MCF 10A (cell line): ENCODE measurements at regions not wholly inside any gene's neighbourhood (a gene's known extent, or its start where the extent isn't known, plus 50 kb on each side); places are given as distances from the start of the nearest gene placed in this dataset.

ENCODE experiments used
- BruUV-seq: library from RNA; stranded (reverse); fragments of 400-500 nt; replicated peaks from 2 replicates; lab custom pipeline; 2021; lab: Mats Ljungman, UMichigan
- CTCF ChIA-PET: fragments of 300-600 bp; sonication (Branson Sonifier 250); formaldehyde crosslinking; extraction: SDS; loops from one replicate; lab custom pipeline; 2021; ENCODE audit warnings: antibody characterized with exemption, inconsistent platforms; lab: Yijun Ruan, JAX
- POLR2A ChIA-PET: fragments of 300-600, 350-650 bp; sonication (Branson Sonifier 250); formaldehyde crosslinking; extraction: SDS; loops from one replicate; lab custom pipeline; 2020; ENCODE audit warnings: antibody characterized with exemption, inconsistent platforms; lab: Yijun Ruan, JAX
- DNase-seq: peaks from one replicate; pipeline ENCODE4 v3.0.0-alpha.2; 2018; ENCODE audit not compliant: unreplicated experiment
- H3K27ac Mint-ChIP-seq: one replicate; pipeline ENCODE4 v1.8.0; 2022; ENCODE audit warnings: mild to moderate bottlenecking, low read depth, mixed read lengths; ENCODE audit not compliant: unreplicated experiment
- H3K27me3 Mint-ChIP-seq: one replicate; pipeline ENCODE4 v1.8.0; 2022; ENCODE audit warnings: mixed read lengths; ENCODE audit not compliant: insufficient read depth, unreplicated experiment
- H3K36me3 Mint-ChIP-seq: one replicate; pipeline ENCODE4 v1.8.0; 2022; ENCODE audit warnings: mild to moderate bottlenecking, moderate library complexity, mixed read lengths; ENCODE audit not compliant: insufficient read depth, unreplicated experiment
- H3K4me1 Mint-ChIP-seq: one replicate; pipeline ENCODE4 v1.8.0; 2022; ENCODE audit warnings: mixed read lengths; ENCODE audit not compliant: insufficient read depth, unreplicated experiment
- H3K4me3 Mint-ChIP-seq: one replicate; pipeline ENCODE4 v1.8.0; 2022; ENCODE audit warnings: mild to moderate bottlenecking, moderate library complexity, mixed read lengths; ENCODE audit not compliant: unreplicated experiment
- H3K9me3 Mint-ChIP-seq: one replicate; pipeline ENCODE4 v1.8.0; 2022; ENCODE audit warnings: mixed read lengths; ENCODE audit not compliant: unreplicated experiment
- intact Hi-C: fragments of 100-400 bp; cut with micrococcal nuclease; formaldehyde crosslinking; loops from 2 replicates; pipeline ENCODE4 v1.14.1; 2022
- TF ChIP-seq, protein P1 (sequence below): fragments of 200-600 bp; IDR thresholded peaks from one replicate; pipeline ENCODE4 v1.8.0; 2022; ENCODE audit warnings: antibody characterized with exemption, mild to moderate bottlenecking; ENCODE audit not compliant: unreplicated experiment

DNA sequence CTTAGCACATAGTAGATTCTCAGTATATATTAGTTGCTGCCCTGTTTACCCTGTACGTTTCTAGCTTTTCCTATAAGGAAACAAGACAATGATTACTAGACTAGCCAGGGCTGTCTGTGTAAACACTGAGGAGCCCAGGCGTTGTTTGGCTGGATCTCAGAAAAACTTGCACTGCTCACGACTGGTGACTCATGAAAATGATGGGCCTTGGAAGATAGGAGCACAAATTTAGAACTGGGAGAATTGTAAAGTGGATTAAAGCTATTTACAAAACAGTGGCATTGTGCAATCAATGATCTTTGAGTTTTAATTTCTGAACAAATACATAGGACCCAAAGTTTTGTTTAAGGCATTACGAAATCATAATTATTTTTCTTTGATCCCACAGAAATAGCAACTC, 276.9 kb downstream of the FAM76B start:
- H3K36me3 Mint-ChIP-seq: no peaks in the 10 kb centered on the region
- peak overlapping the region; percentile 71 for H3K27ac Mint-ChIP-seq
- no peaks in the 10 kb centered on the region for H3K27me3 Mint-ChIP-seq
- intact Hi-C loops: no loop called here
- peaks cover 41% of the 10 kb centered on the region for H3K4me1 Mint-ChIP-seq
- DNase-seq: peak; percentile 86
- ChIA-PET CTCF (interaction anchor here (0.6 to 1.9 kb wide), 6 partner anchors 14 to 361 kb away, joined by 3 to 11 read pairs (median 4); no protein-coding TSS in a partner anchor), POLR2A (interaction anchor here (0.6 to 4.8 kb wide), 19 partner anchors 10 to 444 kb away, joined by 3 to 37 read pairs (median 4); partner anchors contain the start of gene SESN3)
- TF ChIP-seq, protein P1, sequence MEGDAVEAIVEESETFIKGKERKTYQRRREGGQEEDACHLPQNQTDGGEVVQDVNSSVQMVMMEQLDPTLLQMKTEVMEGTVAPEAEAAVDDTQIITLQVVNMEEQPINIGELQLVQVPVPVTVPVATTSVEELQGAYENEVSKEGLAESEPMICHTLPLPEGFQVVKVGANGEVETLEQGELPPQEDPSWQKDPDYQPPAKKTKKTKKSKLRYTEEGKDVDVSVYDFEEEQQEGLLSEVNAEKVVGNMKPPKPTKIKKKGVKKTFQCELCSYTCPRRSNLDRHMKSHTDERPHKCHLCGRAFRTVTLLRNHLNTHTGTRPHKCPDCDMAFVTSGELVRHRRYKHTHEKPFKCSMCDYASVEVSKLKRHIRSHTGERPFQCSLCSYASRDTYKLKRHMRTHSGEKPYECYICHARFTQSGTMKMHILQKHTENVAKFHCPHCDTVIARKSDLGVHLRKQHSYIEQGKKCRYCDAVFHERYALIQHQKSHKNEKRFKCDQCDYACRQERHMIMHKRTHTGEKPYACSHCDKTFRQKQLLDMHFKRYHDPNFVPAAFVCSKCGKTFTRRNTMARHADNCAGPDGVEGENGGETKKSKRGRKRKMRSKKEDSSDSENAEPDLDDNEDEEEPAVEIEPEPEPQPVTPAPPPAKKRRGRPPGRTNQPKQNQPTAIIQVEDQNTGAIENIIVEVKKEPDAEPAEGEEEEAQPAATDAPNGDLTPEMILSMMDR: no peak
- peaks cover 7% of the 10 kb centered on the region for H3K9me3 Mint-ChIP-seq
- peak overlapping the region; percentile 7 for H3K4me3 Mint-ChIP-seq
- BruUV-seq: no TSS peak

DNA sequence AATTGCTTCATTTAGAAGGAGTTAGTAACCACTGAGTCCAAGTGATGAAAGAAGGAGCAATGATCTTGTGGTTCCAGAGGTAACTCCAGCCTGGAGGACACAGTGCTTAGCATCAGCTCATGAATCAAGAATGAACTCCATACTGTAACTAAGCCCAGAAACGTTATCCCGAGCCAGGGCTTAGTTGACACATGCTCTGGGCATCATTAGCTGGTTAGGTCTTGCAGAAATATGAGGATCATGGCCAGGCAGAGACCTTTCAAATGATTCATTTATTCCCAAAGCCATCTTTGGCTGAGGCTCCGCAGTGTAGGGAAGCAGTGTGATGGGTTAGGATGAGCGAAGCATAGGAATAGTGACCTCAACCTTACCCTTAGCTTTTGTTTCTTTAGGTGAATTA, 277.4 kb downstream of the FAM76B start:
- no TSS peak for BruUV-seq
- peak overlapping the region; percentile 7 for H3K4me3 Mint-ChIP-seq
- TF ChIP-seq, protein P1: no peak
- H3K36me3 Mint-ChIP-seq: no peaks in the 10 kb centered on the region
- POLR2A ChIA-PET: interaction anchor here (0.6 to 4.8 kb wide), 17 partner anchors 11 to 444 kb away, joined by 3 to 37 read pairs (median 4); partner anchors contain the start of gene SESN3
- peak overlapping the region; percentile 71 for H3K27ac Mint-ChIP-seq
- CTCF ChIA-PET: interaction anchor here (0.6 to 1.9 kb wide), 5 partner anchors 13 to 358 kb away, joined by 3 to 11 read pairs (median 3); no protein-coding TSS in a partner anchor
- H3K27me3 Mint-ChIP-seq: no peaks in the 10 kb centered on the region
- peak; percentile 49 for DNase-seq
- H3K4me1 Mint-ChIP-seq: peaks cover 40% of the 10 kb centered on the region
- intact Hi-C loops: no loop called here
- peaks cover 7% of the 10 kb centered on the region for H3K9me3 Mint-ChIP-seq

DNA sequence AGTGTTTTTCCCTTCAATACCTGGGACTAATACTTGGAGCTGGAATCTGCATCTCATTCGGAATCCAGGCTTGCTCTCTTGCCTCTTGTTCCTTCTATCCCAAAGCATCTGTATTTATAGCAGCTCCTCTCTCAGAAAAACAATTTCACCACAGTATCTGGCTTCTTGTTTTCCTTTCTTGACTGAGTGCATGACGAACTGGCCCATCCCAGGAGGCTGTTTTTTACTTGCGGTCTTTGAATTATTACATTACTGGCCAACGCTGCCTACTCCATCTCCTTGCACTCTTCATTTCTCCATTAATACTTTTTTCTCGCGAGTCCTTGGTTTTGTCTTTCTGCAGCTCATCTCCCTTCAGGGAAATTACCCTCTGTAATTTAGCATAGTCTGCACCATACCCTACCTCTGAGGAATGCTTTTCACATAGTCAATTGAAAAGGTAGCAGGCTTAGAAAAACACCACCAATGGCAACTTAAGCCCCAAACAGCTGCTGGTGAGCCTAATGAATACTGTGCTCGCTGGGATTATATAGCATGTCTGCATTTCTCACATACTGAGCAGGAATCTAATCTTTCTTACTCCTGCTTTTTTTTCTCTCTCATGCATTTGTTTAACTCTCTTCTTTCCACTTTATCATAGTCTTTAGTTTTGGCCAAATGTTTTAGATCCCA, 277.4 kb upstream of the SESN3 start:
- Mint-ChIP-seq H3K27me3 (no peaks in the 10 kb centered on the region), H3K4me3 (no peak overlapping the region)
- CTCF ChIA-PET: interaction anchor here (0.6 to 1.4 kb wide), 7 partner anchors 9 to 441 kb away, joined by 3 to 6 read pairs (median 3); no protein-coding TSS in a partner anchor

DNA sequence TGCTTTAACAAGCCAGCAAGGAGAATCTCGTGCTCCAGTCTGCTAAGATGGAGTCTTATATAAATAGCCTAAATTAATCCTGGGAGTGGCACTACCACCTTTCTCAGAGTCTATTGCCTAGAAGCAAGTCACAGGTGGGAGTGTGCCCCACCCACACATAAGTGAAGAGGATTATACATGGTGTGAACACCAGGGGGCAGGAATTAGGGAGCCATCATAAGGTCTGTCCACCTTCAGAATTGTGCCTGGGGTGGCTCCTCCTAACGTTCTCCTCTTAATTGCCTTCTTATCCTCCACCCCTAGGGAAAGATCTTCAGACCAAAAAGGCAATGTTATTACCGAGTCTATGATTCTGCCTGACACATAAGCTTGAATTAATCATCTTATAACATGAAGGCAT, 276.8 kb upstream of the SESN3 start:
- intact Hi-C loops: no loop called here
- Mint-ChIP-seq H3K4me3 (no peak overlapping the region), H3K27ac (no peak overlapping the region), H3K9me3 (no peaks in the 10 kb centered on the region), H3K36me3 (peaks cover 7% of the 10 kb centered on the region), H3K27me3 (no peaks in the 10 kb centered on the region), H3K4me1 (peaks cover 16% of the 10 kb centered on the region)
- no peak for DNase-seq
- ChIA-PET CTCF (interaction anchor here (0.6 to 1.1 kb wide), 5 partner anchors 9 to 441 kb away, joined by 3 to 4 read pairs (median 3); no protein-coding TSS in a partner anchor), POLR2A (interaction anchor here (0.9 kb wide), 1 partner anchor 23 kb away, joined by 3 read pairs; no protein-coding TSS in a partner anchor)
- TF ChIP-seq, protein P1: peak; percentile 10
- BruUV-seq: no TSS peak

More for the DNA sequence above, 277.4 kb upstream of the SESN3 start:
- Mint-ChIP-seq H3K36me3 (peaks cover 6% of the 10 kb centered on the region), H3K9me3 (no peaks in the 10 kb centered on the region), H3K4me1 (peaks cover 17% of the 10 kb centered on the region), H3K27ac (no peak overlapping the region)
- BruUV-seq: no TSS peak
- POLR2A ChIA-PET: interaction anchor here (0.7 kb wide), 1 partner anchor 498 kb away, joined by 7 read pairs; no protein-coding TSS in a partner anchor
- intact Hi-C loops: no loop called here
- TF ChIP-seq, protein P1: no peak
- DNase-seq: no peak
